ENCODE measurements at regions not wholly inside any gene's neighbourhood (a gene's known extent, or its start where the extent isn't known, plus 50 kb on each side); places are given as distances from the start of the nearest gene placed in this dataset.
"Not testable (repeated sequence)": the region's sequence is repeated elsewhere in the genome, so short reads cannot be mapped to it uniquely, and the experiment has no call there.

DNA sequence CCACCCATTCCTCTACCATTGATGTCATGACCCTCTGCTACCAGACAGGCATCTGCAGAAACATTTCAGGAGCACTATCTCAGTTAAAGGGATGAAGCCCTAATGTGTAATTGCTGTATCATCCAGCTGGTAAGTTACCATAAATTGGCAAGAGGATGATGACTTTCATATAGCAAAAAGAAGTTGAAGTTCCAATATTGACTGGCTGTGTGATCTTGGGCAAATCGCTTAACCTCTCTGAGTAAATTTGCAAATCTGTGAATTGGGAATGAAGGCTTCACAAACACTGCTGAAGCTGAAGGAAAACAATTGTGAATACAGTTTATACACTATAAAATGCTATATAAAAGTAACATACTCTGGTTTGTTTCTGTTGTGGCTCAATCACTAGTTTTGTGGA, 89.5 kb upstream of the PHACTR1 start:
- no peak for DNase-seq

DNA sequence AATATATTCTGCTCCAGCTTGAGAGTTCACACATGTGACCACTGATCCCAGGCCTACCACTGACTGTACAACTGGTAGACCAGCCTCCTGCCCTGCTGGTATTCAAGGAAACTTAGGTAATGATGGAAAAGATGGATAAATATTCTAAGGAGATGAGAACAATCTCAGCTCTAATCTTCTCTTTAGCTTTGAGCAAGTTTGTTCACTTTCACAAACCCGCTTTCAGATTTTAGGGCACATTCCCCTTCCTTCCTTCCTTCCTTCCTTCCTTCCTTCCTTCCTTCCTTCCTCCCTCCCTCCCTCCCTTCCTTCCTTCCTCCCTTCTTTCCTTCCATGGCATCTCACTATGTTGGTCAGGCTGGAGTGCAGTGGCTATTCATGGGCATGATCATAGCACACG, 88.2 kb upstream of the PHACTR1 start:
- DNase-seq, result no peak

DNA sequence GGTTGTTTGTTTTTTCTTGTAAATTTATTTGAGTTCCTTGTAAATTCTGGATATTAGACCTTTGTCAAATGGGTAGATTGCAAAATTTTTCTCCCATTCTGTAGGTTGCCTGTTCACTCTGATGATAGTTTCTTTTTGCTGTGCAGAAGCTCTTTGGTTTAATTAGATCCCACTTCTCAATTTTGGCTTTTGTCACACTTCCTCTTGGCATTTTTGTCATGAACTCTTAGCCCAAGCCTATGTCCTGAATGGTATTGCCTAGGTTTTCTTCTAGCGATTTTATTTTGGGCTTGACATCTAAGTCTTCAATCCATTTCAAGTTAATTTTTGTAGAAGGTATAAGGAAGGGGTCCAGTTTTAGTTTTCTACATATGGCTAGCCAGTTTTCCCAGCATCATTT, 82.8 kb upstream of the PHACTR1 start:
- DNase-seq, result not testable (repeated sequence)

DNA sequence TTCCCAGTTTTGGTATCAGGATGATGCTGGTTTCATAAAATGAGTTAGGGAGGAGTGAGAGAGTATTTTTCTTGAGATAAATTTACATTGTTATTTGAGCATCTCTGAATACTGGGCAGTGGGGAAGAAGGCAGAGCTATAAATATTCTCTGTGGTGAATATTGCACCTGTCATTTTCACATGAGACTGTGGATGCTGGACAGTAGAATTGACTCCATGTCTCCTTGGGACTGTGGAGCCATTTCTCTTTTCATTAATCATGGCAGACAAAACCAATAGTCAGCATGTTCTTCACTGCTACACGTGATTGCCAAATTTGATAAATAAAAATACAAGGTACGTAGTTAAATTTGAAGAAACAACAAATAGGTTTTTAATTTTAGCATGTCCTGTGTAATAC, 81.2 kb upstream of the PHACTR1 start:
- no peak for DNase-seq

DNA sequence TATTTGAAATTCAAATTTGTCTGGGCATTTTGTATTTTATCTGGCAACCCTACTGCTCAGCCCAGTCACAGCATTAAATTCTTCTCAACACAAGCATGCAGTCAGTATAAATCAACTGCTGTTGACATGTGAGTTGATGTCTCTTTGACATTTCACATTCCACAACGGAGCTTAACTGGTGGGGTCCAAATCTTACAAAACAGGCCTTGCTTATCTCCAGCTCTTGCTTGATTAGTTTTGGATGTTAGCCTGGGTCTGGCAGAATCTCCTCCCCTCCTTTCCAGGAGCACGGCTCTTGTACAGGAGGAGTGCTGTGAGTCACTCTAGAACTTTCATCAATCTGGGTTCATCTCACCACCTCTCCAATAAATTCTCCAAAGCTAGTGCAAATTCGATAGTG, 80.8 kb upstream of the PHACTR1 start:
- DNase-seq, result peak; percentile 30

DNA sequence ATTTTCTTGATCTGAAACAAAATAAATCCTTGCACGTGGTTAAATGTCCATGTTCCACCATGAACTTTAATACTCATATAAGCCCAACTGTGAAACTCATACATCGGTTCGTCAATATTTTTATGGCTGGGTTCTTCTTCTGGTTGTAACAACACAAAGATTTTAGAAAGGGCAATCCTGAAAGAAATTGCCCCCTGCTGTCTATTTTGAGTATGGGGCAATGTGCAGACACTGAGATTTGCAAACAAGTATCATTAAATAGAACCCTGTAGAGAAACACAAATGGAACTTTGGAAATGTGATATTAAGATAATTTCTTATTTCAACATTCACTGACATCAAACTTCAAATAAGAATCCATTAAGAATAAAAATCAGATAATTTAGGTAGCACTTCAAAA, 80.2 kb upstream of the PHACTR1 start:
- no peak for DNase-seq

DNA sequence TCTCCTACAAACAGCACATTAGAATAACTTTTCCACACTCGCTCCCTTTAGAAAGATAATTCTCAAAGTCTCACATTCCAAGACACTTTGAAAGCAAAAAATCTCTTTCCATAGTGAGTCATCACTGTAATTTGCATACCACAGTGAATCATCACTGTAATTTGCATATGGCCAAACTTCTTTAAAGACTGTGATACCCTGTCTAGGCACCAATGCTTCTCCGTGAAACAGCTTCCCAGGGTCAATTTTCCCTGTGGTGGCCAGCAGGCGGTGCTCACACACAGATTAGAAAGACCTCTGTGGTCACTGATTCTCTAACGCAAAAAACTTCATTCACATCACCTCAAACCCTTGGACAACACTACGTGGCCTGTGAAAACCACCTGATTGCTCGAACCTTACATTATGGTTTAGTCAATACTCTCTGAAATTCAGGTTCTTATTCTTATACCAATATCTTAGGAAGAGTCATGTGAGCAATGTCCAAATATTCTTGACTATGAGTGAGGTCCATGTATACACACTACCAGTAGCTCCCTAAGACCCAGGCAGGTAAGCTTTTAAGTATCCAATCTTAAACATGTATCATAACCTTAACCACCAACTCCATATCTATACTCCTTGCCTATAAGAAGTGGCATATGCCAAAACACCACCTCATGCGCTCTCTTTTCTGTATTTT, 78.5 kb upstream of the PHACTR1 start:
- peak; percentile 86 for DNase-seq

DNA sequence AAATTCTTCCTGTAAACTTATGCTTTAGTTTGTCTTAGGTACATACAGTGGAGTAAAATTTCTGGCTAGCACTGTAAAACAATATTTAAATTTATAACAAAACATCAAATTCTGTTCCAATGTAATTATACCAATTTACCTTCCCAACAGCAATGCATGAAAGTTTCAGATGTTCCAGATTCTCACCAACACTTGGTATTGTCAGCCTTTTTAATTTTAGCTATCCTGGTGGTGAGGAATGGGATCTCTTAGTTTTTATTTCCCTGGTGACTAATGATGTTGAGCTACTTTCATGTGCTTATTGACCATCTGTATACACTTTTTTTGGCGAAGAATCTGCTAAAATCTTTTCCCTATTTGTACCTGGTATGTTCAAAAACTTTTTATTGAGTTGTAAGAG, 76.1 kb upstream of the PHACTR1 start:
- no peak for DNase-seq

DNA sequence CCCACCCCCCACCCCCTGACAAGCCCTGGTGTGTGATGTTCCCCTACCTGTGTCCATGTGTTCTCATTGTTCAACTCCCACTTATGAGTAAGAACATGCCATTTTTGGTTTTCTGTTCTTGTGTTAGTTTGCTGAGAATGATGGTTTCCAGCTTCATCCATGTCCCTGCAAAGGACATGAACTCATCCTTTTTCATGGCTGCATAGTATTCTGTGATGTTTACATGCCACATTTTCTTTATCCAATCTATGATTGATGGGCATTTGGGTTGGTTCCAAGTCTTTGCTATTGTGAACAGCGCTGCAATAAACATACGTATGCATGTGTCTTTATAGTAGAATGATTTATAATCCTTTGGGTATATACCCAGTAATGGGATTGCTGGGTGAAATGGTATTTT, 74.8 kb upstream of the PHACTR1 start:
- DNase-seq, result not testable (repeated sequence)

DNA sequence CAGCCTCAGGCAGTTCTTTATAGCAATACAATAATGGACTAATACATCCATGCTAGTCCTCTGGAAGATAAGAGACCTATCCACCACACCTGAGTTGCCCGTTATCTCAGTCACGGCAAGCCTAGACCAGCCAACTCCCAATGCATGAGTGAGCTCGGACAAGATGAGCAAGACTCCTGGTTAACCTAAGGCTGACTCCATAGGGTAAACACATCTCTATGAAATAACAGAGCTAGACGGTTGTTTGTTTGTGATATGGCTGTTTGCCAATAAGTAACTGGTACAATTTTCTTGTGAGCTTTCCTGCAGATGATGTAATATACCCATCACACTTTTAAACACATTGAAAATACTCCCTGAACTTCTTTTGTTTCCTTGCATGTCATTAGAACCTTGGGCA, 70.6 kb upstream of the PHACTR1 start:
- DNase-seq, result no peak

DNA sequence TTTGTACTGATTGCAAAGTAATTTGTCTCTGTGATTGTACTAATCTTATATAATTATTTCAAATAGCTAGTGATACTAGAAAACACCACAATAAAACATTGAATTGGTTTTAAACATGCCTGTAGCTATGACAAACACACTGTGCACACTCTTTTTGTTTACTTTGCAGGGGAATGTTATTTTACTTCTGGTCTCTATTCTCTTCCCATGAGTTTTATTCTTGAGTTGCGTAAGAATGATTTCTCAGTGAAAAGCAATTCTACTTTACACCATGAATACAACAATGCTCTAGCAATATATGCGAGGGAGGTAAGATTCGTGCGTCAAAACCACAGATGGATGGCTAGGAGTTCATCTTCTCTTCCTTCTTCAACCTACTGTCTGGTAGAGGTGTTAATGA, 68.4 kb upstream of the PHACTR1 start:
- DNase-seq, result no peak

DNA sequence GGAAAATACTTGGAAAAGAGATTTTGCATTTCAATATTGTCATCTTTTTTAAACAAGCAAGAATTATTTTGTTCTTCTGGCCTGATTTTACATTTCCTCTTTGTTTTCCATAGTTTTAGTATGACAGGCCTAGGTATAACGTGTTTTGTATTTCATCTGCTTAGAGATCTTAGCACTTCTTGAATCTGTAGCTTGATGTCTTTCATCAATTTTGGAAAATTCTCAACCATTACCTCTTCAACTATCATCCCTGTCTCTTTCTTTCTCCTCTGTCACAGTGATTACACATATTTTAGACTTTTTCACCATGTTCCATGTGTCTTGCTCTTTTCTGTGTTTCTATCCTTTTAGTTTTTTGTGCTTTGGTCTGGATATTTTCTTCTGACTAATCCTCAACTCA, 67.2 kb upstream of the PHACTR1 start:
- DNase-seq, result no peak

DNA sequence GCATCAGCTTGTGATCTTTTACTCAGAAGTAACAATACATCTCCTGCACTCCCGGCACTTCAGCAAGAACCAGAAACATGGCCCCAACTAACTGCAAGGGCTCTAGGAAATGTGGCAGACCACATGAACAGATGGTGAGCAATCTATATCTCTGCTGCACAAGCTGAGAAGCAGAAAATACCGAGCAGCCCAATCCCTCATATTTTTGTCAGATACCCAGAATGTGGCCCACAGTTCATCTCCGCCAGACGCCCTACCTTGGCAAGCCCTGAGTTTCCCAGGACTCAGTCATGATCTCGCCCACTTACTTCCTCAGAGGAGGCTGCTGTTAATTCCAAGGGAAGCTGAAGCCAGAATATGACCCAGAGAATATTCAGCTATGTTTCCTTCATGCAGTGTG, 63.1 kb upstream of the PHACTR1 start:
- DNase-seq, result no peak

DNA sequence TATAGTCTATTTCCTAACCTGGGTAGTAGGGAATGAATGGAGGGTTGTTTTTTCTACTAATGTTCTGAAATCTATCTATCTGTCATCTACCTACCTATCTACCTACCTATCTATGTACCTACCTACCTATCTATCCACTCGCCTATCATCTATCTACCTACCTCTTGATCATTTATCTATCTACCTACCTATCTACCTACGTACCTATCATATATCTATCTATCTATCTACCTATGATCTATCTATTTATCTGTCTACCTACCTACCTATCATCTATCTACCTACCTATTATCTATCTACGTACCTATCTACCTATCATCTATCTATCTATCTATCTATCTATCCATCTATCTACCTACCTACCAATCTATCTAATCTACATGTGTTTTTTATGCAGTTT, 62.5 kb upstream of the PHACTR1 start:
- DNase-seq, result no peak

DNA sequence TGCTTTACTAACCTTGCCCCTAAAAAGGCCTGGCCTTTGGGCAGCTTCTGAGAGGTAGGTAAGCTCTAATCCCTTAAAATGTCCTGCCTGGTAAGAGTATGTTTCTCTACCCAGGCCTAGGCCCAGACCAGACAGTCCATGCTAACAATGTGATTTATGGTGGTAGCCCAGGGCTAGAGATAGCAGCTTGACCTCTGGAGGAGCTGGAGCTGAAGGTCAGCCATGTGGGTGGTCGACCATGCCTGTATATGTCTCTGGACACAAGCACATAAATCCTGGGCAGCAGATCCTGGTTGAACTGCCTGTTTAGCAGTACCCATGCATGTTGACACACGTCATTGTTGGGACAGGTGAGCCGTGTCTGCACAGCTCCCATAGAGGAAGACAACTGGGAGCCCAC, 62.1 kb upstream of the PHACTR1 start:
- DNase-seq, result no peak

DNA sequence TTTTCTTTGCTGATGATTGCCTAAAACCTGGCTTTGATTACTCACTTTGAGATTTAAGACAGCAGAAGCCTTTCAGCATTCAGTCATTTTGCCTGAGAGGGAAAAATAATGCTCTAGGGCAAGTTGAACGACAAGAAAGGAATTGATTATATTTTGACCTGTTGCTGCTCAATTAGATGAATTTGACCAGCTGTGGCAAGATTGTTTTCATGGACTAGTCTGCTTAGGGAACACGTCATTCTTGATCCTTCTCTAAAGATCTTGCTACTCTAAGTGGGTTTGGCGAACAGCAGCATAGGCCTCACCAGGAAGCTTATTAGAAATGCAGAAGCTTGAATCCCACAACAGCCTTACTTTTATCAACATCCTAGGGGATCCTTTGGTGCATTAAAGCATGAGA, 59.7 kb upstream of the PHACTR1 start:
- DNase-seq, result no peak

DNA sequence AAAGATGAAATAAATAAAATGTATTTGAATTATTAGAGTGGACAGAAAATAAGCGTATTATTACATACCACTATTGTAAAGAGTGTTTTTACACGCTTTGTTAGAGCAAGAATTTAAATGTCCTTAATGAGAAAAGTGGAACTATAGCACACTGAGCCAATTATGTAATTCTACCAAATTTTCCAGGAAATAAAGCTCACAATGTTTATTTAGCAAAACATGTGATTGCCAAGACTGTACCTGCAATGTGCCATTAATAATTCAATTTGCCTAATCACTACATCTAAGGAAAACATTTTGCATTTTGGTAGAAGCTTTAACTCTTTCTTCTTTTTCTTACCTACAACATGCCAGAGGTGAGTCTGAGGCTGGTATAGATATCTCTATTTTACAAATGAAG, 58.7 kb upstream of the PHACTR1 start:
- DNase-seq, result no peak

DNA sequence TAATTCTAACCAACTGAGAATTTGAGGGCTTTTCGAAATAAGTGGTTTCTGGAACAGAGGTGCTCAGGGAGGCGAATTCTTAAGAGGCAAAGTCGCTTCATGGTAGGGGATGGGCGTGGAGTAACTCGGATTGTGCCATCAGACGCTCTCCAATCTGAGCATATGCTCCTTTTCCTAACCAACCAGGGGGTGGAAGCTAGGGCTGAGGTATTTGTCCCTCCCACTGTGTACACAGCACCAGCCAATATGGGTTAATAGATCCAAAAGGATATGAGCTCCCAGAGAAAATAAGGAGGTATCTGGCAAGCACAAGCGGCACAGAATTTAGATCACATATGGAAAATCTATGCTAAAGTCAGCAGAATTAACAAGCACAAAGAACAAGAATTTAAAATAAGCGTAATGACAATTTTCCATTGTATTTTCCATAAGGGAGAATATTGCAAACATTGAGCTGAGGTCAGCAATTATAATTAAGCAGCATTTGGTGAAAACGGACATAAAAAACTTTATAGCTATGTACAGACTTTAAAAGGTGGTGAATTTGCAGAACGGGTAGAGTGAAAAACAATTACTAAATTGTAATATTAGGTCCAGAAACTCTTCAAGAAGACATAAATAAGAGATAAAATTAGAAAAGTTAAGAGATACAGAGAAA, 55.0 kb upstream of the PHACTR1 start:
- no peak for DNase-seq
